ENCODE measurements at regions not wholly inside any gene's neighbourhood (a gene's known extent, or its start where the extent isn't known, plus 50 kb on each side); places are given as distances from the start of the nearest gene placed in this dataset.

DNA sequence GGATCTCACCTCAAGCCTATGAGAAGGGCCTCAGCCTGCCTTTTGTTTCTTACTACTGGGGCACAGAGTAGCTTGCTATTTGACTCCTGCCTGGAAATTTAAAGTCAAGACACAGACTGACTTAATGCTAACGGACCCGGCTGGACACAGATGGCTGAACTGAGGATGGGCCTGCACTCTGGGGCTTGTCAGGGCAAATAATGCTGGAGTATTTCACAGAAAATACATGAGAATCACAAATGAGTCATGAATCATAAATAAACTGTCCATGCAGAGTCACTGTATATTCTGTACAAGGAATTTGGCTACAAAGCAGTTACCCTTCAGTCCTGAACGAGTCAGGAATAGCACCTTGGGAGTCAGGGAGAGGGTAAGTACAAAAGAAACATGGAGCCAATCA, 683.2 kb upstream of the FOXG1 start:
- H3K27ac ChIP-seq (ENCODE audit: extremely low read depth, low read depth, low read length) = no peak overlapping the region
- no peaks in the 10 kb centered on the region for H3K36me3 ChIP-seq (ENCODE audit: control insufficient read depth in 2 of 2, insufficient read depth in 1 of 2, low read length in 2 of 2)
- H3K4me3 ChIP-seq (ENCODE audit: low read depth, low read length) = no peak overlapping the region
- H3K4me1 ChIP-seq (ENCODE audit: control insufficient read depth, insufficient read depth, low read length) = no peaks in the 10 kb centered on the region
- ChIA-PET CTCF (no interaction called here), POLR2A (no interaction called here)
- H3K9me3 ChIP-seq (ENCODE audit: control insufficient read depth, insufficient read depth, low read depth, low read length) = no peaks in the 10 kb centered on the region
- no peak for TF ChIP-seq SCRT2 (tag by site-specific recombination; IDR thresholded peaks at IDR 0.05)
- TF ChIP-seq ZNF148 (tag by site-specific recombination; IDR thresholded peaks at IDR 0.05; ENCODE audit: borderline replicate concordance) = no peak
- TF ChIP-seq, protein P1, sequence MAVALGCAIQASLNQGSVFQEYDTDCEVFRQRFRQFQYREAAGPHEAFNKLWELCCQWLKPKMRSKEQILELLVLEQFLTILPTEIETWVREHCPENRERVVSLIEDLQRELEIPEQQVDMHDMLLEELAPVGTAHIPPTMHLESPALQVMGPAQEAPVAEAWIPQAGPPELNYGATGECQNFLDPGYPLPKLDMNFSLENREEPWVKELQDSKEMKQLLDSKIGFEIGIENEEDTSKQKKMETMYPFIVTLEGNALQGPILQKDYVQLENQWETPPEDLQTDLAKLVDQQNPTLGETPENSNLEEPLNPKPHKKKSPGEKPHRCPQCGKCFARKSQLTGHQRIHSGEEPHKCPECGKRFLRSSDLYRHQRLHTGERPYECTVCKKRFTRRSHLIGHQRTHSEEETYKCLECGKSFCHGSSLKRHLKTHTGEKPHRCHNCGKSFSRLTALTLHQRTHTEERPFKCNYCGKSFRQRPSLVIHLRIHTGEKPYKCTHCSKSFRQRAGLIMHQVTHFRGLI (tag by site-specific recombination; IDR thresholded peaks at IDR 0.05) = no peak
- no peak for TF ChIP-seq ZNF600 (tag by site-specific recombination; IDR thresholded peaks at IDR 0.05)
- no peak for TF ChIP-seq ZNF596 (tag by site-specific recombination; IDR thresholded peaks at IDR 0.05)
- no peak for TF ChIP-seq ZNF521 (tag by site-specific recombination; IDR thresholded peaks at IDR 0.05)
- no peak for TF ChIP-seq ZNF350 (tag by site-specific recombination; IDR thresholded peaks at IDR 0.05)
- TF ChIP-seq ZIC2 (tag by site-specific recombination; IDR thresholded peaks at IDR 0.05) = no peak
- TF ChIP-seq ZNF670 (tag by site-specific recombination; IDR thresholded peaks at IDR 0.05; ENCODE audit: low read depth) = no peak
- TF ChIP-seq ELK4 (IDR thresholded peaks at IDR 0.05; ENCODE audit: borderline replicate concordance, low read depth, low read length) = no peak
- no peak for TF ChIP-seq ZSCAN23 (tag by site-specific recombination; IDR thresholded peaks at IDR 0.05)
- no peak for TF ChIP-seq ZNF174 (tag by site-specific recombination; IDR thresholded peaks at IDR 0.05)

DNA sequence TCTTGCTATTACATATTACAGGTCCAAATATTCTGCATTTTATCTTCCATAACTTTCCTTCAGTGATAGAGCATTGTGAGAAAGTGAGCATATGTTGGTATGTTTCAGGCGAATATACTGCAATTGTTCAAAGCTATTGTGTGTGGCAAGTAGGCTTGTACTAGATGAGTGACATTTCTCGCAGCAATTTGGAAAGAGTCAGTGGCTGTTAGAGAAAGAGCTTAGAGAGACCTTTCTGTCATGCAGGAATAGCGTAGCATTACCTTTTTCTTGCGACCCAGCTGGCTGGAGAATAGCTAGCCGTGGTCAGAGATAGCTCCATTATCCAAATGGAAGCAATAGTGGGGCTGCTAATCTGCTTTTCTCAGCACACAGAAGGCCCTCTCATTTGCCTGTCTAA, 678.5 kb upstream of the FOXG1 start:
- Histone ChIP-seq H3K9me3 (ENCODE audit: control insufficient read depth, insufficient read depth, low read depth, low read length) (no peaks in the 10 kb centered on the region), H3K27ac (ENCODE audit: extremely low read depth, low read depth, low read length) (no peak overlapping the region), H3K36me3 (ENCODE audit: control insufficient read depth in 2 of 2, insufficient read depth in 1 of 2, low read length in 2 of 2) (no peaks in the 10 kb centered on the region), H3K4me3 (ENCODE audit: low read depth, low read length) (no peak overlapping the region), H3K4me1 (ENCODE audit: control insufficient read depth, insufficient read depth, low read length) (no peaks in the 10 kb centered on the region)
- CTCF ChIA-PET = no interaction called here
- POLR2A ChIA-PET = no interaction called here
- TF ChIP-seq ZNF169 (tag by site-specific recombination; IDR thresholded peaks at IDR 0.05) (no peak), SCRT1 (tag by site-specific recombination; IDR thresholded peaks at IDR 0.05; ENCODE audit: borderline replicate concordance) (no peak), ZNF626 (tag by site-specific recombination; IDR thresholded peaks at IDR 0.05) (no peak), GFI1B (tag by site-specific recombination; IDR thresholded peaks at IDR 0.05) (no peak), ZNF354C (tag by site-specific recombination; IDR thresholded peaks at IDR 0.05; ENCODE audit: borderline replicate concordance, low read depth) (no peak), PRDM1 (tag by site-specific recombination; IDR thresholded peaks at IDR 0.05) (no peak), ZNF23 (tag by site-specific recombination; IDR thresholded peaks at IDR 0.05; ENCODE audit: borderline replicate concordance) (no peak), SP7 (tag by site-specific recombination; IDR thresholded peaks at IDR 0.05) (no peak), ZNF561 (tag by site-specific recombination; IDR thresholded peaks at IDR 0.05; ENCODE audit: borderline replicate concordance) (no peak), ZNF423 (tag by site-specific recombination; IDR thresholded peaks at IDR 0.05) (no peak), GLI2 (tag by site-specific recombination; IDR thresholded peaks at IDR 0.05; ENCODE audit: borderline replicate concordance, low read depth) (no peak), ZNF266 (tag by site-specific recombination; IDR thresholded peaks at IDR 0.05; ENCODE audit: low read depth) (no peak), ZNF670 (tag by site-specific recombination; IDR thresholded peaks at IDR 0.05; ENCODE audit: low read depth) (no peak), PRDM4 (tag by site-specific recombination; IDR thresholded peaks at IDR 0.05) (no peak)
- TF ChIP-seq, protein P2, sequence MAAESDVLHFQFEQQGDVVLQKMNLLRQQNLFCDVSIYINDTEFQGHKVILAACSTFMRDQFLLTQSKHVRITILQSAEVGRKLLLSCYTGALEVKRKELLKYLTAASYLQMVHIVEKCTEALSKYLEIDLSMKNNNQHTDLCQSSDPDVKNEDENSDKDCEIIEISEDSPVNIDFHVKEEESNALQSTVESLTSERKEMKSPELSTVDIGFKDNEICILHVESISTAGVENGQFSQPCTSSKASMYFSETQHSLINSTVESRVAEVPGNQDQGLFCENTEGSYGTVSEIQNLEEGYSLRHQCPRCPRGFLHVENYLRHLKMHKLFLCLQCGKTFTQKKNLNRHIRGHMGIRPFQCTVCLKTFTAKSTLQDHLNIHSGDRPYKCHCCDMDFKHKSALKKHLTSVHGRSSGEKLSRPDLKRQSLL (tag by site-specific recombination; IDR thresholded peaks at IDR 0.05) = no peak
- TF ChIP-seq, protein P3, sequence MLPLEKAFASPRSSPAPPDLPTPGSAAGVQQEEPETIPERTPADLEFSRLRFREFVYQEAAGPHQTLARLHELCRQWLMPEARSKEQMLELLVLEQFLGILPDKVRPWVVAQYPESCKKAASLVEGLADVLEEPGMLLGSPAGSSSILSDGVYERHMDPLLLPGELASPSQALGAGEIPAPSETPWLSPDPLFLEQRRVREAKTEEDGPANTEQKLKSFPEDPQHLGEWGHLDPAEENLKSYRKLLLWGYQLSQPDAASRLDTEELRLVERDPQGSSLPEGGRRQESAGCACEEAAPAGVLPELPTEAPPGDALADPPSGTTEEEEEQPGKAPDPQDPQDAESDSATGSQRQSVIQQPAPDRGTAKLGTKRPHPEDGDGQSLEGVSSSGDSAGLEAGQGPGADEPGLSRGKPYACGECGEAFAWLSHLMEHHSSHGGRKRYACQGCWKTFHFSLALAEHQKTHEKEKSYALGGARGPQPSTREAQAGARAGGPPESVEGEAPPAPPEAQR (tag by site-specific recombination; IDR thresholded peaks at IDR 0.05) = no peak

Measured in HEK293 (cell line).